NB4 (cell line): ENCODE measurements at regions not wholly inside any gene's neighbourhood (a gene's known extent, or its start where the extent isn't known, plus 50 kb on each side); places are given as distances from the start of the nearest gene placed in this dataset.
"Not testable (repeated sequence)": the region's sequence is repeated elsewhere in the genome, so short reads cannot be mapped to it uniquely, and the experiment has no call there.

Source experiments
- CTCF ChIP-seq: IDR thresholded peaks from one replicate; pipeline ENCODE4 v1.5.1; 2012; ENCODE audit warnings: low read depth, low read length
- MYC ChIP-seq: IDR thresholded peaks from 2 replicates; pipeline ENCODE4 v1.6.1; 2011; ENCODE audit warnings: low read depth, low read length
- POLR2A ChIP-seq: IDR thresholded peaks from 2 replicates; pipeline ENCODE4 v1.6.1; 2011; ENCODE audit warnings: mild to moderate bottlenecking; ENCODE audit not compliant: insufficient read length; ENCODE audit errors: extremely low read depth

DNA sequence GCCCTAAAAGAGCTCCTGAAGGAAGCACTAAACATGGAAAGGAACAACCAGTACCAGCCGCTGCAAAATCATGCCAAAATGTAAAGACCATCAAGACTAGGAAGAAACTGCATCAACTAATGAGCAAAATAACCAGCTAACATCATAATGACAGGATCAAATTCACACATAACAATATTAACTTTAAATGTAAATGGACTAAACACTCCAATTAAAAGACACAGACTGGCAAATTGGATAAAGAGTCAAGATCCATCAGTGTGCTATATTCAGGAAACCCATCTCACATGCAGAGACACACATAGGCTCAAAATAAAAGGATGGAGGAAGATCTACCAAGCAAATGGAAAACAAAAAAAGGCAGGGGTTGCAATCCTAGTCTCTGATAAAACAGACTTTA, 364.4 kb downstream of the CD83 start:
- TF ChIP-seq POLR2A, CTCF, MYC: not testable (repeated sequence)
